ENCODE measurements at regions not wholly inside any gene's neighbourhood (a gene's known extent, or its start where the extent isn't known, plus 50 kb on each side); places are given as distances from the start of the nearest gene placed in this dataset.
"Not testable (repeated sequence)": the region's sequence is repeated elsewhere in the genome, so short reads cannot be mapped to it uniquely, and the experiment has no call there.

DNA sequence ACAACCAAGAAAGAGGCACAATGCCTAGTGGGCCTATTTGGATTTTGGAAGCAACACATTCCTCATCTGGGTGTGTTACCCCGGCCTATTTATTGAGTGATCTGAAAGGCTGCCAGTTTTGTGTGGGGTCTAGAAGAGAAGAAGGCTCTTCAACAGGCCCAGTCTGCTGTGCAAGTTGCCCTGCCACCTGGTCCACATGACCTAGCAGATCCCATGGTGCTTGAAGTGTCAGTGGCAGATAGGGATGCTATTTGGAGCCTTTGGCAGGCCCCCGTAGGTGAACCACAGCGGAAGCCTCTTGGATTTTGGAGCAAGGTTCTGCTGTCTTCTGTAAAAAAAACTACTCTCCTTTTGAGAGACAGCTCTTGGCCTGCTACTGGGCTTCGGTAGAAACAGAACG lies 820.1 kb downstream of the TMTC2 start:
- no TSS peak for BruUV-seq (replicated peaks)
- H3K27me3 Mint-ChIP-seq (ENCODE audit: unreplicated experiment): no peaks in the 10 kb centered on the region
- no peak overlapping the region for H3K4me3 Mint-ChIP-seq (ENCODE audit: low read depth, unreplicated experiment)
- H3K4me1 Mint-ChIP-seq (ENCODE audit: low read depth, unreplicated experiment): no peaks in the 10 kb centered on the region
- no peak overlapping the region for H3K27ac Mint-ChIP-seq (ENCODE audit: unreplicated experiment)
- CTCF ChIA-PET: no interaction called here
- no peaks in the 10 kb centered on the region for H3K36me3 Mint-ChIP-seq (ENCODE audit: insufficient read depth, unreplicated experiment)
- H3K9me3 Mint-ChIP-seq (ENCODE audit: low read depth, unreplicated experiment): no peaks in the 10 kb centered on the region
- DNase-seq: no peak
- intact Hi-C loops (cut with micrococcal nuclease; ENCODE audit: unreplicated experiment): no loop called here
- no peak for TF ChIP-seq CTCF (IDR thresholded peaks at IDR 0.05; ENCODE audit: unreplicated experiment)

GRCh38 chr12:83505586-83505985 lies 818.9 kb downstream of the TMTC2 start:
- Mint-ChIP-seq H3K27me3 (ENCODE audit: unreplicated experiment) (no peaks in the 10 kb centered on the region), H3K4me1 (ENCODE audit: low read depth, unreplicated experiment) (no peaks in the 10 kb centered on the region), H3K4me3 (ENCODE audit: low read depth, unreplicated experiment) (no peak overlapping the region), H3K27ac (ENCODE audit: unreplicated experiment) (no peak overlapping the region), H3K9me3 (ENCODE audit: low read depth, unreplicated experiment) (peaks cover 5% of the 10 kb centered on the region), H3K36me3 (ENCODE audit: insufficient read depth, unreplicated experiment) (no peaks in the 10 kb centered on the region)
- DNase-seq: no peak
- TF ChIP-seq CTCF (IDR thresholded peaks at IDR 0.05; ENCODE audit: unreplicated experiment): no peak
- CTCF ChIA-PET: no interaction called here
- no TSS peak for BruUV-seq (replicated peaks)
- intact Hi-C loops (cut with micrococcal nuclease; ENCODE audit: unreplicated experiment): no loop called here

DNA sequence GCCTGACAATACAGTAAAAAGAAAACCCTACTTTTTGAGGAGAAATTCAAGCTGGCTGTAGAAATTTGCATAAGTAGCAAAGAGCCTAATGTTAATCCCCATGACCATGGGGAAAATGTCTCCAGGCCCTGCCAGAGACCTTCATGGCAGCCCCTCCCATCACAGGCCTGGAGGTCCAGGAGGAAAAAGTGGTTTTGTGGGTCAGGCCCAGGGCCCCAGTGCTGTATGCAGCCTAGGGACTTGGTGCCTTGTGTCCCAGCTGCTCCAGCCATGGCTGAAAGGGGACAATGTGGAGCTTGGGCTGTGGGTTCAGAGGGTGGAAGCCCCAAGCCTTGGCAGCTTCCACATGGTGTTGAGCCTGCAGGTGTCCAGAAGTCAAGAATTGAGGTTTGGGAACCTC lies 813.2 kb downstream of the TMTC2 start:
- H3K27ac Mint-ChIP-seq (ENCODE audit: unreplicated experiment); BruUV-seq (replicated peaks); H3K36me3 Mint-ChIP-seq (ENCODE audit: insufficient read depth, unreplicated experiment); DNase-seq; CTCF ChIA-PET; H3K4me1 Mint-ChIP-seq (ENCODE audit: low read depth, unreplicated experiment); H3K9me3 Mint-ChIP-seq (ENCODE audit: low read depth, unreplicated experiment); intact Hi-C loops (cut with micrococcal nuclease; ENCODE audit: unreplicated experiment); H3K27me3 Mint-ChIP-seq (ENCODE audit: unreplicated experiment); H3K4me3 Mint-ChIP-seq (ENCODE audit: low read depth, unreplicated experiment): not testable (repeated sequence)

DNA sequence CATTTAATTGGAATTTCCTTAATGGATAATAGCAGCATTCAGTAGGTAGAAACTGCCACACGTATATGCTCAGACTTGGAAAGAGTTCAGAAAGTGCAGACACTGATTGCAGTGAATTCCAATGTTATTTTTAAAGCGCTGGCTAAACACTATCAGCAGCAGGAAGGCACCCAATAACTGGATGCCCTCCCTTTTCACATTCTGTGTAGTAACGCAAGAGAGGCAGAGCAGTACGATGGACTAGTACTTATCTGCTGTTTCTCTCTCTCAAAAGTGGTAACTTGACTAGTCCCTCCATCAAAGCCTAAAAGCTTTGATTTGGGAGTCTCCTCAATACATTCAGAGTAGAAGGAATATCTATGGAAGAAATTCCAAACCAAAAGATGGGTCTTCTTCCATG lies 791.0 kb downstream of the TMTC2 start:
- Mint-ChIP-seq H3K9me3 (ENCODE audit: low read depth, unreplicated experiment) (no peaks in the 10 kb centered on the region), H3K27me3 (ENCODE audit: unreplicated experiment) (no peaks in the 10 kb centered on the region), H3K27ac (ENCODE audit: unreplicated experiment) (no peak overlapping the region), H3K4me3 (ENCODE audit: low read depth, unreplicated experiment) (no peak overlapping the region), H3K4me1 (ENCODE audit: low read depth, unreplicated experiment) (peaks cover 20% of the 10 kb centered on the region), H3K36me3 (ENCODE audit: insufficient read depth, unreplicated experiment) (no peaks in the 10 kb centered on the region)
- no peak for TF ChIP-seq CTCF (IDR thresholded peaks at IDR 0.05; ENCODE audit: unreplicated experiment)
- intact Hi-C loops (cut with micrococcal nuclease; ENCODE audit: unreplicated experiment): no loop called here
- no TSS peak for BruUV-seq (replicated peaks)
- no peak for DNase-seq
- CTCF ChIA-PET: no interaction called here

DNA sequence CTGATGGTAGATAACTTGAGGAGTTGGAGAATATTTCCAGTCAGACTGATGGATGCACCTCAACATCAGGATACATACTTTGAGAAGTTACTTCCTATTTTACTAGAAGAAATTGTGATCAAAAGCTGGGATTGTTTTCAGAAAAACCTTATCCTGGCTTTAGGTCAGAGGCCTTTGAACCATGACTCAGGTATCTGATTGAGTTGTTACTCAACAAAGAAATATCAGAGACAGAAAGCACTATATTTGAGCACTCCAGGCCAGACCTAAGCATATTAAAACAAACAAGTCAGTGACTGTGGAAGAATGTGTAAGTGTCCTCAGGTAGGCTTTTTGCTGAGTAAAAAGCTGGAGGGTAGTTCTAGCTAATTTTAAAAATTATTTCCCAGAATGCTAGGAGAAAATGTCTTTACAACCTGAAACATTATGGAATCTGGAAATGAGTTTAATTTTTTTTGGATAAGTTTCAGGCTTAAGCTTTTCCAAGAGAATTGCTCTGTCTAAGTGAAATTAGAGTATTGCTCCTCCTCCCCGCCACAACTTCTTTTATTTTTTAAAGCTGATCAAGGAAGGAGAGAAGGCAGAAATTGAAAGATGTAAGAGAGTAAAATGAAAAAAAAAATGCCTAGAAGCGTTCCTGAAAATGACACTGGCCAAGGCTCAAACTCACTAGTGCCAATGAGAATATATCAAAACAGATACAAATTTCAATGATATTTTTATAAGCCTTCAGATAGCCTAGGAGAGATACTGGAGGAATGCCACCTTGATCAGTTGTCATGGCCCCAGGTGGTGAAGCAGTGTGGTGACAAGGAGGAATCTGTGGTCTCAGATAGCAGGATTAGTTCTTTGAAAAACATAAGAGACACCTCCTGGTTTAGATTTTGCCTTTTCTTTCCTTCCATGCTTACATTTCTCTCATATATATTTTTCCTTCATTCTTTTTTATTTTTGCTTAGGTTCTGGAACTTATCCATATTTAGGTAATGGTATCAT lies 790.3 kb downstream of the TMTC2 start:
- no peak for DNase-seq

More for the DNA sequence above, 790.3 kb downstream of the TMTC2 start:
- Mint-ChIP-seq H3K9me3 (ENCODE audit: low read depth, unreplicated experiment) (no peaks in the 10 kb centered on the region), H3K27me3 (ENCODE audit: unreplicated experiment) (no peaks in the 10 kb centered on the region), H3K4me3 (ENCODE audit: low read depth, unreplicated experiment) (no peak overlapping the region), H3K27ac (ENCODE audit: unreplicated experiment) (no peak overlapping the region), H3K36me3 (ENCODE audit: insufficient read depth, unreplicated experiment) (no peaks in the 10 kb centered on the region), H3K4me1 (ENCODE audit: low read depth, unreplicated experiment) (peaks cover 20% of the 10 kb centered on the region)
- no TSS peak for BruUV-seq (replicated peaks)
- no peak for TF ChIP-seq CTCF (IDR thresholded peaks at IDR 0.05; ENCODE audit: unreplicated experiment)
- CTCF ChIA-PET: interaction anchor here (0.7 kb wide), 1 partner anchor 1026 kb away, joined by 3 read pairs; no protein-coding TSS in a partner anchor
- intact Hi-C loops (cut with micrococcal nuclease; ENCODE audit: unreplicated experiment): no loop called here
